HG02870 (cell line): ENCODE measurements at regions not wholly inside any gene's neighbourhood (a gene's known extent, or its start where the extent isn't known, plus 50 kb on each side); places are given as distances from the start of the nearest gene placed in this dataset.
"Not testable (repeated sequence)": the region's sequence is repeated elsewhere in the genome, so short reads cannot be mapped to it uniquely, and the experiment has no call there.

Source experiments
- ATAC-seq: cut with Tn5 transposase; IDR thresholded peaks from one replicate; pipeline ENCODE4 v1.9.1; 2021; ENCODE audit warnings: mild to moderate bottlenecking, moderate library complexity; ENCODE audit not compliant: unreplicated experiment

DNA sequence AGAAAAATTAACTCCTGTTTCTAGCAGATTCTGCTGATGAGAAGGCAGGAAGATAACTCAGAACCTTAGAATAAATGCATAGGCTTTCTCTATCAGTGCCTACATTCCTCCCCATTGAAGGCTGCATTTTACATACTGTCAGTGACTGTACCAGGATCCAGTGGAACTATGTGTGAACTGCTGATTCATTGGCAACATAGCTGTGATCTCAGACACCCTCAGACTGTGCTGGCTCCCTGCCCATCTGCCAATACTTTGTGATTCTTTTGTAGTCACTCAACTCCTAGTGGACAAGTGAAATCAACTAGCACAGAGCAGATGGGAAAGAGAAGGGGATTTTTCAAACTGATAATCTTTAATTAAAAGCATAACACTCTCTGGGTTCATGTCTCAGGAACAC, 375.8 kb downstream of the MDFIC start:
- no peak for ATAC-seq

DNA sequence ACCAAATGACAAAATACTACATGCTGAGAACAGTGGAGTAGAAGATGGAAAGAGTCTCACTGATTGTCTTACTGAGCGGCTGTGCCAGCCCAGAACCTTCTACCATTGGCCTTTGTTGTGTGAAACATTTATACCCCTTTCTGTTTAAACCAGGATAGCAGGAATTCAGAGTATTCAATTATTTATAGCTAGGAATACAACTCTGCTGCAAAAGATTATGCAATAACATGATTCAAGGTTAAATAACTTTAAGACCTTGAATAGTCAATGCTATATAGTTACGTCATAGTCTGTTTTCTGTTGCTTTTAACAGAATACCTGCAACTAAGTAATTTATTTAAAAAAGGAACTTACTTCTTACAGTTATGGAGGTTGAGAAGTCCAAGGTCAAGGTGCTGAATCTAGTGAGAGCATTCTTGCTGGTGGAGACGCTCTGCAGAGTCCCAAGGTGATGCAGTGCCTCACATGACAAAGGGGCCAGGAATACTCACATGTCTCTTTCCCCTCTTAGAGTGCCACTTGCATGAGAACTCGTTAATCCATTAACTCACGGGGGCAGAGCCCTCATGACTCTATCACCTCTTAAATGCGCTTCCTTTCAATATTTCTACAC, 371.8 kb downstream of the MDFIC start:
- no peak for ATAC-seq

DNA sequence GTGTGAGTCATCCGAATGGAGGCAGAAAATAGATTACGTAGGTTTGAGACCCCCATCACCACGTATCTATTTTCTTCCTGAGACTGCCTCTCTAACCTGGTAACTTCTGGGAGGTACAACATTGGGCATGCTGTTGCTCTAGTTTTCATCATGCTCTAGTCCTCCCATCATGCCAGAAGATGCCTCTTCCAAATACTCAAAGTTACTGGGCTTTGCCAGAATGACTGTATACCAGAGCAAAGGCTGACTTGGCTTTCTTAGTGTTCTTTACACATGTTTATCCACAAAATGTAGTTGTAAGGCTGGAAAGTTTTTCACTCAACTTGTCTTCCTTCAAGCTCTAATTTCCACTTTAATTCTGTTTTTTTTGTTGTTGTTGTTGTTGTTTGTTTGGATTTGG, 370.5 kb downstream of the MDFIC start:
- ATAC-seq = no peak

DNA sequence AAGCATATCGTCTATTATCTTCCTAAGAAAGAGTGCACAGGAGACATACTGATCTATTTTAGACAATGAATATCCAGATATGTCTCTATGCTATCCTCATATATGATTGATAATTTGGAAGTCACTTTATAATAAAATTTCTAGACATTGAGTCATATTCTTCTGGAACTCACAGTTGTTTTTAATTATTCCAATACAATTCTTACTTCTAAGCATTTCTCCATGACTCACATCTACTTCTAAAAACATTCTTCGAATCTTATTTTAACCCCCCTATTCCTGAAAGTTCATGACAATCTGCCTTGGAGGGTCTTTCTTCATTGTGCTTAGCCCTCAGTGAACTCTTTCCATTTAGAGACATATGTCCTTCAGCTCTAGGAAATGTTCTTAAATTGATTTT, 368.1 kb downstream of the MDFIC start:
- ATAC-seq = no peak

DNA sequence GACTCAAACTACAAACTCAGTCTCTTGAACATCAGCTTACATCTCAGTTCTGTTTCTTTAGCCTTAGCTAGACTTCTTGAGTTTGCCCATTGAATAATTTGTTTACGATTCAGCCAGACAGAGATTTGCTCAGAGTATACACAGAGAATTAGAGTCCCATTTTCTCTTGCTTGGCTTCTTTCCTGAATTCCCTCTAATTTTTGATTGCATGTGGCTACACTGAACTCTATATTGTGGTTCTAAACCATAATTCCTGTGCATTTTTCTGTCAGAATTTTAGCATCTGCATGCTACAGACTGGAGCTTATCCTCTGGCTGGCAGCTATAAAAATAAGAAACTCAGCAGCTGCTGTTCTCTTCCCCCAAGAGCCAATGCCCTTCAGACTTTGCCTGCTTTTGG, 354.9 kb downstream of the MDFIC start:
- ATAC-seq = no peak

DNA sequence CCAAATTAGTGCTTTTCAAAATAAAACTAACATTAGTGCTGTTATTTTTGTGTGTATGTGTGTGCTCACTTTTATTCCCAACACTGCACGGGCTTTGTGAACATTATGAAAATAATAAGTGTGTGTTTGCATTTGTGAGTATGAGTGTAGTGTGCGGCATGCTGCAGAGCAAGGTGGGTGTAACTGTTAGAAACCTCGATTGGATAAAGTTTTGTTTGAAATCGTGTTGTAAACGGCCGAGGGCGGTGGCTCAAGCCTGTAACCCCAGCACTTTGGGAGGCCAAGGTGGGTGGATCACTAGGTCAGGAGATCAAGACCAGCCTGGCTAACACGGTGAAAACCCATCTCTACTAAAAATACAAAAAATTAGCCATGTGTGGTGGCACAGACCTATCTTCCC, 352.0 kb downstream of the MDFIC start:
- not testable (repeated sequence) for ATAC-seq

DNA sequence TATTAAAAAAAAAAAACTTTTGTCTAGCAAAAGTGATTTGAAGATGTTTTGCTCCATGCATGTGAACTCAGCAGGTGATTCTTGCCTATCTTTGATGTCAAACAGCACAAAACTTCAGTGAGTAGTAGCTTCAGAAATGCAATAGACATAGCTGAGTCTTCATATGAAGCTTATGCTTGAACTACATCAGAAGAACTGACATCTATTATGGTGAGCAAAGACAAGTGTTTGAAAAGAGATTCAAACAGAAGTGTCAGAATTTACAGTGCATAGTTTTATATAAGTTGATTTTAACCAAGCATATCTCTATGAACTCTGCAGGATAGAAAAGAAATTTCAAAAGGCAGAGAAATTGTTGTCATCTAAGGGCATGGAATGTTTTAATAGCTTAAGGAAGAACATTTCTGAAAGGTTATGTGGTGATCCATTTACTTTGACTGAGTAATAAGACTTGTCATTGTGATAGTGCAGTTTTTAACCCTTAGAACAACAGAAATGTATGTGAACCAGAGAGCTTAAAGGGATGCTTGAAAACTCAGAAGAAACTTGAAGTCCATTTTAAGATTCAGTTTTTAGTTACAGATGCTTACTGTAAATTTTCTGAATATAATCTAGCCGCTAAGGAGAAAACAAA, 351.4 kb downstream of the MDFIC start:
- ATAC-seq = no peak

DNA sequence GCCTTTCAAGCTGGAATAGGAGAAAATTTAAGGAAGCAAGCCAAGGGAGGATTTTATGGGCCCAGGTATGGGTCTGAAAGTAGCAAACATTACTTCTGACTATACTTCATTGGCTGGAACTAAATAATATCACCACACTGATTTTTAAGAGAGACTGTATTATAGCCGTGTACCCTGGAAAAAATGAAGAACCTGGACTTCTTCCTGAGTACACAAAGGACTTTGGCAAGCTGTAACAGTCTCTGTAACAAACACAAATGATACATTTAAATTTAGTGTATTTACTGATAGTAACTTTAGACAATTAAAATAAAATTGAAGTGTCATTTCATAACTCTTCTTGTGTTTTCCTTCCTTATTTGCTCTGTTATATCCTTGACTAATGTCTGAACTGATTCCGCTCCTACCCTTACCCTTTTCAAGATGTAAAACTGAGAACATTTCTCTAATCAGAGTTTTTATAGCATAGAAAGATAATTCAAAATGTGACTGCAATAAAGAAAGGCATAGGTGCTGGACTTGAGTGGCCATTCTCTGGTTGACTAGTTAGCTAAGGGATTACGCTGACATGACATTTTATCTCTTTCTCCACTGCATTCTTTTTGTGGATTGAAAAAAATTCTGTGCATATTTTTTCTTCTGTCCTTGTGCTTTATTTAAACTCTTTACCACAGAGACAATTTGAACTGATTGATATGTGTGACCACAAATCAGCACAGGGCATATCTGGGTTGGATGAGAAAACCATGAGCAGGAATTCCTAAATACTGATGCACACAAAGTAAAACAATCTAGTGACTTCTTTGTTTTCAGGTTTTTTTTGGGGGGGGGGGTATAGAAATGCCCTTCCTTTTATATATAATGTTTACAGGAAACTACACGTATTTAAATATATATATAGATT, 349.7 kb downstream of the MDFIC start:
- no peak for ATAC-seq

DNA sequence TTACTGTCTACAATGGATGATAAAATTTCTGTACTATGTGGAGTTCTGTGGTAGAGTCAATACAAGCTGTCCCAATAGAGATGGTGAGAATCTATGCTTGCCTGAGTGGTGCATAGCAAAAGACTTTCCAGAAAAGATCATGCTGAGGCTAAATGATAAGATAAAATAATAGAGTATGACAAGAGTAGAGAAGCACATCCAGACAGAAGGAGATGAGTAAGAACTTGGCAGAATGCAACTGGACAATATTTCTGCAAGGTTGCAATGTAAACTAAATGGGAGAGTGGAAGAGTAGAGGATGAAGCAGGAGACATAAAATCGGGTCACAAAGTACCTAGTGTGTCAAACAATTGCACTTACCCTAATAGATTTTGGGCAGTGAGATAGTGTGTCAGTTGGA, 347.6 kb downstream of the MDFIC start:
- no peak for ATAC-seq

DNA sequence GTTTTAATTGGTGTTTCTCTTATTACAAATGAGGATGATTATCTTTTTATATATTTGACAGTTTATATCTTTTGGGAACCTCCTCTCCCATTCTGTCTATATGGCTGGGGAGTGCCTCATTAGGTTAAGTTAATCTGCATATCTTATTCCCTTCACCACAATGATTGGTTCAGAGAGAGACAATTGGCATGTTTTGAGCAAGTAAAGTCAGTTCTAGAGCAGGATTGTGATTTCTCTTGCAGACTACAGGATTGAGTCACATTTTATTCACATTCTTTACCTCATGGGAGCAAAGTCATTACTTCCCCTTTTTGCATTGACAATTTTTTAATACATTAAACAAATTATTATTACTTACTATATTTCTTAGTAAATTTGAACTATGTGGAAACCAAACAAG, 345.6 kb downstream of the MDFIC start:
- ATAC-seq = peak; percentile 87

DNA sequence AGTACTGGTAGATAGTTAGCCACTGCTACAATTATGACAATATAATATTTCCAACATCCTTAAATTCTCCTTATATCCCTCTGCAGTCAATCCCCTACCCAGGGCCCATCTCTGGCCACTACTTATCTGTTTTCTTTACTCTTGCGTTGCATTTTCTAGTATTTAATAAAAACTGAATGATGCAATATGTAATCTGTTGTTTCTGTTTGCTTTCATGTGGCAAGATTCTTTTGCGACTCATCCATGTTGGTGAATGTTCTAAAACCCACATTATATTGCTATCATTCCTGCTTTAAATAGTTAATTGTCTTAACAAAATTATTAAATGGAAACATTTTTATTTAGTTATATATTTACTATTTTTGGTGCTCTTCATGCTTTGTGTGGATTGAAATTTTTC, 338.5 kb downstream of the MDFIC start:
- no peak for ATAC-seq

DNA sequence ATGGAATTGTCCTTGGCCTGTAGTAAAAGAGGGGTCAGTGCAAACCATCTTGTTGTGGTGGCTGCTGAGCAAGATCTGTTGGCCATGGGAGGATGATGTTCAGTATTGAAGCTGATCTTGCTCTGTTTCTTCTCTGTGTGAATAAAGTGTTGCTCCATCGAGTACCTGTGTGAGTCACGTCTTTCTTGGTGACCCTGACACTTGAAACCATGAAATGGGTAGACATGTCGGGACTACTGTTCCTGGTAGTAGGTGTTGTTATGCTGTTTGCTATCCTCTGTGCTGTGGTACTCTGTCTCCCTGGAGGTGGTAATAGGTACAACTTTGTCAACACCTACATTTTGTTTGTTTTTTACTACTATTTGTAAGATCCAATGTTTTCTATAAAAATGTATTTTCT, 330.6 kb downstream of the MDFIC start:
- ATAC-seq = no peak

DNA sequence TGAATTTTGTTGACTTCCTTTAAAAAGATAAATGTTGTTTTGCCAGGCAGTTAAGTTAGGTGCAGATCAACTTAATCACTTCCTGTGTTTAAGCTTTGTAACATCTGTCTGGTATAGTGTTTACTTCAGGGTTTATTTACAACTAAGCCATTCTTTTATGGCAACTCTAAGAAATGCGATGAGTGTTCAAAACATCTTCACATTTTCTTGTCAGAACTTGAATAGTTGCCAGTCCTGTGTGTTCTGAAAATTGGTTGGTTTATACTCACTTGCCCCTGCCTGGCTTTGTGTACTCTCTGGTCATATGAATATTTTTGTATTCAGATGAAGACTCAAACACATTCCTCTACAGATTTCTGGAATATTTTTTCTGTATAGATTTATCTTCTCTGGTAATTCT, 327.2 kb downstream of the MDFIC start:
- no peak for ATAC-seq

DNA sequence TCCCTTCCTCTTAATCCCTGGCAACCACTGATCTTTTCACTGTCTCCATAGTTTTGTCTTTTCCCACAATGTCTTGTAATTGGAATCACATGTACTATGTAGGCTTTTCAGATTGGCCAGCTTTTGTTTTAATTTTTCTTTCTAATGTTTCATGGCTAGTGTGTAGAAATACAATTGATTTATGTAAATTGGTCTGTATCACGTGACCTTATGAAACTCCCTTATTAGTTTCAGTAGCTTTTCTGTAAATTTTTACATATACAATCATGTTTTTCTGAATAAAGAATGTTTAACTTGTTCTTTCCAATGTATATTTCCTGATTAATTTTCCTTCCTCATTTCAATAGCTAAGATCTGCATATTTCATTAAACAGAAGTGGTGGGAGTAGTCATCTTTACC, 319.3 kb downstream of the MDFIC start:
- ATAC-seq = no peak

DNA sequence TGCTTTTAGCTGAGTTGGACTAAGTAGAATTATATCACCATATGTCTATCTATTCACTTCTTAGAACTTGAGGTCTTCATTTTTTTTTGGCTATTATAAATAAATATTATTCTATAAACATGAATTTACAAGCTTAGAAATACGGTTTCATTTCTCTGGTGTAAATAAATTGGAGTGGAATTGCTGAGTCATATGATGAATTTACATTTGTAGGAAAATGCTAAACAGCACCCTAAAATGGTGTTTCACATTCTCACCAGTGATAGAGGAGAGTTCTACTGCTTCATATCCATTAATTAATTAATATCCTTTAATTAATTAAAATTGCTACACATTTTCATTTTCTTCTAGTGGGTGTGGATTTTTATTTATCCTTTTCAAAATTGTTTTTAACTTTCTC, 318.3 kb downstream of the MDFIC start:
- ATAC-seq = no peak

DNA sequence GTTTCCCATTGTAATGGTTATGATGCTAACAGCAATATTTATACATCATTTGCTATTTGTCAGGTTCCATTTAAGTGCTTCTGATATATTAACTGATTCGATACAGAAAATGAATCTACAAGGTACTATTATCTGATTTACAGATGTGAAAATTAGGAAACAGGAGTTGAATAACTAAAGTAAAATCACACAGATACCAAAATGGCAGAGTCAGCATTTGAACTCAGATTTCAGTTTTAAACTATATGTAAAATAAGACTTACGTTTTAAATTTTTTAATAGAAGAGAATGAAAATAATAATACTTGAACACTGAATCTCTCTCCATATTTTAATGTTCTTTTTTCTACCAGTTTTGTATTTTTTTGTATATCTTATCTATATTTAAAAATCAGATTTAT, 313.2 kb downstream of the MDFIC start:
- ATAC-seq = no peak

DNA sequence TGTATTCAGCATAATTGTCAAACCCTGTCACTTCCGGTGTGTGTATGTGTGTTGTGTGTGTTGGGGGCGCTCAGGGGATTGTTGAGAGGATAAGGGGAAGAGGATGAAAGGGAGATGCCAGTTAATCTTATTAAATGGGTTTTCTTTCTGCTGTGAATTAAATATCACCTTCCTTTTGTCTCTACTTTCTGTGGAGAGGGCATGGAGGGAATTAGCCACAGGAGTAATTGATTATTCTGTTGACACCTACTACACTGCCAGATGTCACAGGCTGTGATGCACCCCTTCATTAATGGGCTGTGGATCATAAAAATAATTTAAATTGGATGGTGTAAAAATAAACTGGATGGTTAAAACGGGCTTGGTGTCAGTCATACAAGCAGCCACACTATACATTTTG, 311.9 kb downstream of the MDFIC start:
- ATAC-seq = no peak

DNA sequence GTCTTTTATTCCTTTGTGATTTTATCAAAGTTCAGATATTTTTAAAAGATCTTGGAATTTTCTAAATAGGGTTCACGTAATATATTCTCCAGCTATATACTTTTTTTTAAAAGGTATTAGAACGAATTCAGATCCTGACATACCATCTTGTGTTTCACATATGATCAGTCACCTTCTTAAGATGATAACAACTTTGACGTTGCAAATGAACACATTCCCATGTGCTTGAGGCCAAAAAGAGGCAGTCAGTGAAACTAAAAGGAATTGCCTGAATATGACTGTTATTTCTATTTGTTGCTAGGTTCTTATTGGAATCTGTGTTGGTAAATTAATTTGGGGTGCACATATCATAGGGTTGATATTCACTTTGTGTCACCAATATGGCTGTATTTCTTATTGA, 310.1 kb downstream of the MDFIC start:
- ATAC-seq = no peak

DNA sequence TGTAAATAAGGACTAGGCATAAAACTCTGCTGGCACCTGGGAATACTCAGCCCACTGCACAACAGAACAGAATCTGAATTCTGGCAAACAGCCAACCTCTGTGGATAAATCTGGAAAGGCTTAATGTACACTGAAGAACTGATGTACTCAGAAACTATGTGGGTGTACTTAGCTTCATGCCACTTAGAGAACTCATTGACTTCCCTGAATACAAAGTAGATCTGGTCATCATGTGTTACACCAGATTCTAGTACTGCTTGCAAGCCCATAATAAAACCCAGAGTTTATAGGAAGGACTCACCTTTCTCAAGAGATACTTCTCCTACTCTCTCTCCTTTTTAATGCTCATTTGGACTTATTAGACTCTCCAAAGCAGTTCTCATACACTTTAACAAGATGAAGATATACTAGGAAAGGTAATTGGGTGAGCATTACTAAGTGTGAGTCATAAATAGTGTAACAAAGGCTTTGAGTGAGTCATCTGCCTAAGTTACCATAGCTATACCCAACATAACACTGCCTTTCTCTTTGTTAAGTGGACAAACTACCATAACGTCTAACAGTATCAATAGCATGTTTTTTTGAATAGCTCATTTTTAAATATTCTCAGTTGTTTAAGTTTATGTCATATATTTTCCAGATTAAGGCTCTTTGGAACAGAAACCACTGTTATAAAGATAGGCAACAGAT, 309.1 kb downstream of the MDFIC start:
- peak; percentile 92 for ATAC-seq

DNA sequence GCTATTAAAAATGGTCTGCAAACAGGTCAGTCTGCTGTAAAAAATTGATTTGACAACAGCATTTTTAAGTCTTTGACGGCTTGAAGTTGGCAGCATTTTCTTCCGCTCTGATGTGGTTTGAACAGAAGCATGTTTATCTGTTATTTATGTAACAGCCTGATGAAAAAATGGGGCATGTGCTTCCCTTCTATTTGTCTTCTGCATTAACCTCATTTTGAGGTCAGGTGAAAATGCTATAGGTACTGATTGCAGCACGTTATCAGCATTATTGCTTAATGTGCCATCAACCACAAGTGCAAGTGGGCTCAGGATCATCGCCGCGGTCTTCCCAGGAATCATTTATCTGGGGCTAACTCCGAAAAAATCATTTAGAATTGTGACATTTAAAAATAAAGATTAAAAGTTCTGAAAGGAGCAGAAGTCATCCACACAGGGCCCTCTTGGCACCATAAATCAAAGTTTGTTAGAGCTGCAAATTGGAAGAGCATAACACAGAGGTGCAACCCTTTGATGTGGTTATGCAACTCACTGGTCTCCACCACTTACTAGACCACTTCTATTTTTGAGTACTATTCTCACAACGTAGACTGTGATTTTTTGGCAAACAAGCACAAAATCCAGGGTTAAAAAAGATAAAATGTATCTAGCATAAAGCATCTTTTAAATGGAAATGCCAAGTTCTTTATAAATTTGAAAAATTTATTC, 307.7 kb downstream of the MDFIC start:
- ATAC-seq = peak; percentile 62
